Stimulated activated CD4-positive, alpha-beta T cell treated with anti-CD3 and anti-CD28 coated beads, Interleukin-4, amount 100 ng/mL, for 48 hours (primary cell): ENCODE measurements at regions not wholly inside any gene's neighbourhood (a gene's known extent, or its start where the extent isn't known, plus 50 kb on each side); places are given as distances from the start of the nearest gene placed in this dataset.
"Not testable (repeated sequence)": the region's sequence is repeated elsewhere in the genome, so short reads cannot be mapped to it uniquely, and the experiment has no call there.

Source experiments
- DNase-seq, 2 donors: peaks; one replicate each; pipeline ENCODE4 v3.0.0-alpha.2; 2020; ENCODE audit warnings: low read depth in 2 of 2

GRCh38 chrX:40853004-40853815 is 117.9 kb upstream of the MED14 start:
- DNase-seq, result no peak

GRCh38 chrX:40853816-40854123 is 118.4 kb upstream of the MED14 start:
- DNase-seq, result no peak

- no peak for DNase-seq
These were observed 118.9 kb upstream of the MED14 start for GRCh38 chrX:40854242-40854641.

GRCh38 chrX:40855411-40855810 is 120.1 kb upstream of the MED14 start:
- DNase-seq, result no peak

GRCh38 chrX:40855932-40856515 is 120.7 kb upstream of the MED14 start:
- DNase-seq, result no peak

GRCh38 chrX:40861952-40862554 is 126.7 kb upstream of the MED14 start:
- DNase-seq, result not testable (repeated sequence)

- DNase-seq, result not testable (repeated sequence)
These were observed 127.9 kb upstream of the MED14 start for GRCh38 chrX:40863260-40863659.

- DNase-seq, result no peak
These were observed 128.3 kb upstream of the MED14 start for GRCh38 chrX:40863671-40864070.

GRCh38 chrX:40864972-40865371 is 129.6 kb upstream of the MED14 start:
- no peak for DNase-seq

- no peak for DNase-seq
These were observed 131.6 kb upstream of the MED14 start for GRCh38 chrX:40866893-40867292.

GRCh38 chrX:40867352-40867751 is 132.0 kb upstream of the MED14 start:
- no peak for DNase-seq

GRCh38 chrX:40868868-40869267 is 133.5 kb upstream of the MED14 start:
- no peak for DNase-seq

GRCh38 chrX:40870982-40871381 is 135.6 kb upstream of the MED14 start:
- DNase-seq, result not testable (repeated sequence)

GRCh38 chrX:40871385-40872082 is 136.2 kb upstream of the MED14 start:
- no peak for DNase-seq

GRCh38 chrX:40872351-40872750 is 137.0 kb upstream of the MED14 start:
- no peak for DNase-seq

GRCh38 chrX:40875476-40875875 is 140.1 kb upstream of the MED14 start:
- no peak for DNase-seq

GRCh38 chrX:40877887-40878286 is 142.5 kb upstream of the MED14 start:
- DNase-seq, result no peak

GRCh38 chrX:40878766-40879165 is 143.4 kb upstream of the MED14 start:
- no peak for DNase-seq

- DNase-seq, result not testable (repeated sequence)
These were observed 143.8 kb upstream of the MED14 start for GRCh38 chrX:40879172-40879571.

- DNase-seq, result no peak
These were observed 145.4 kb upstream of the MED14 start for GRCh38 chrX:40880712-40881111.

GRCh38 chrX:40883021-40883619 is 147.8 kb upstream of the MED14 start:
- DNase-seq, result no peak

- no peak for DNase-seq
These were observed 150.6 kb upstream of the MED14 start for GRCh38 chrX:40885989-40886388.
